SK-N-SH (cell line): ENCODE measurements at regions not wholly inside any gene's neighbourhood (a gene's known extent, or its start where the extent isn't known, plus 50 kb on each side); places are given as distances from the start of the nearest gene placed in this dataset.

Experiments used
- CTCF ChIA-PET: fragments of 300-600, 350-600 bp; formaldehyde crosslinking; extraction: SDS; loops from one replicate; lab custom pipeline; 2021; lab: Yijun Ruan, JAX
- POLR2A ChIA-PET: fragments of 350-600 bp; sonication (Branson Sonifier 250); formaldehyde crosslinking; extraction: SDS; loops from one replicate; lab custom pipeline; 2020; ENCODE audit warnings: antibody characterized with exemption, inconsistent platforms; lab: Yijun Ruan, JAX
- DNase-seq: peaks from one replicate; pipeline ENCODE4 v3.0.0; 2012
- H2AFZ ChIP-seq: fragments of 200-600 bp; sonication (generic); 2 replicates; pipeline ENCODE4 v1.8.1; 2016; ENCODE audit warnings: antibody characterized with exemption, mild to moderate bottlenecking, low read depth
- H3F3A ChIP-seq: fragments of 200-600 bp; sonication (generic); replicated peaks from 2 replicates; pipeline ENCODE3; 2016; ENCODE audit warnings: antibody characterized with exemption, mild to moderate bottlenecking; ENCODE audit not compliant: insufficient read depth
- H3K27ac ChIP-seq, 2 experiments: fragments of 200-500 bp in 1 of 2; fragments of 200-600 bp in 1 of 2; sonication (Bioruptor generic) in 1 of 2; sonication (generic), shearing (Covaris generic) in 1 of 2; 2 replicates each; pipeline versions ENCODE4 v1.5.1 to v1.6.1; 2014 to 2016; ENCODE audit warnings: low read depth in 2 of 2, inconsistent platforms in 1 of 2, low read length in 1 of 2, mild to moderate bottlenecking in 1 of 2, mixed read lengths in 1 of 2
- H3K27me3 ChIP-seq: fragments of 200-600 bp; sonication (generic), shearing (Covaris generic); 2 replicates; pipeline ENCODE4 v1.6.1; 2016; ENCODE audit warnings: mixed run types; ENCODE audit not compliant: insufficient read depth
- H3K36me3 ChIP-seq, 2 experiments: fragments of 200-500 bp in 1 of 2; fragments of 200-600 bp in 1 of 2; sonication (Bioruptor generic) in 1 of 2; sonication (generic) in 1 of 2; replicated peaks in 1 of 2; 2 replicates each; pipeline versions ENCODE3 to v1.5.1; 2014 to 2016; ENCODE audit warnings: low read length in 1 of 2, mild to moderate bottlenecking in 1 of 2; ENCODE audit not compliant: insufficient read depth in 2 of 2, control insufficient read depth in 1 of 2
- H3K4me1 ChIP-seq, 2 experiments: fragments of 200-500 bp in 1 of 2; fragments of 200-600 bp in 1 of 2; sonication (Bioruptor generic) in 1 of 2; sonication (generic), shearing (Covaris generic) in 1 of 2; 2 replicates each; pipeline versions ENCODE4 v1.5.1 to v1.6.1; 2014 to 2016; ENCODE audit warnings: low read depth in 1 of 2, low read length in 1 of 2, mixed run types in 1 of 2; ENCODE audit not compliant: insufficient read depth in 2 of 2, control insufficient read depth in 1 of 2
- H3K4me2 ChIP-seq: fragments of 200-600 bp; sonication (generic), shearing (Covaris generic); 2 replicates; pipeline ENCODE4 v1.6.1; 2017; ENCODE audit warnings: mixed run types
- H3K4me3 ChIP-seq, 2 experiments: fragments of 200-500 bp in 1 of 2; fragments of 200-600 bp in 1 of 2; sonication (Bioruptor generic) in 1 of 2; sonication (generic), shearing (Covaris generic) in 1 of 2; 2 replicates each; pipeline versions ENCODE4 v1.5.1 to v1.8.1; 2014 to 2016; ENCODE audit warnings: low read depth in 2 of 2, inconsistent platforms in 1 of 2, low read length in 1 of 2, mild to moderate bottlenecking in 1 of 2, mixed read lengths in 1 of 2, moderate library complexity in 1 of 2
- H3K79me2 ChIP-seq: fragments of 200-600 bp; sonication (generic); 2 replicates; pipeline ENCODE4 v1.8.1; 2017; ENCODE audit warnings: mild to moderate bottlenecking; ENCODE audit not compliant: insufficient read depth
- H3K9ac ChIP-seq: fragments of 200-600 bp; sonication (generic); 2 replicates; pipeline ENCODE4 v1.6.1; 2017; ENCODE audit warnings: mixed run types
- H3K9me2 ChIP-seq: fragments of 200-600 bp; sonication (generic); 2 replicates; pipeline ENCODE4 v1.6.1; 2017; ENCODE audit warnings: mixed run types
- H3K9me3 ChIP-seq: fragments of 200-600 bp; sonication (generic); 2 replicates; pipeline ENCODE4 v1.6.1; 2017; ENCODE audit warnings: mixed run types, mild to moderate bottlenecking, moderate library complexity
- H4K20me1 ChIP-seq: fragments of 200-600 bp; sonication (generic); 2 replicates; pipeline ENCODE4 v1.6.1; 2017; ENCODE audit warnings: mild to moderate bottlenecking, mixed run types; ENCODE audit not compliant: insufficient read depth
- CTCF ChIP-seq: fragments of 200-600 bp; sonication (generic); IDR thresholded peaks from 2 replicates; pipeline ENCODE4 v1.6.1; 2017; ENCODE audit warnings: antibody characterized with exemption, mild to moderate bottlenecking, moderate library complexity
- EP300 ChIP-seq, 2 experiments: IDR thresholded peaks; 2 replicates each; pipeline versions ENCODE4 v1.4.0 to v1.6.1; 2012; ENCODE audit warnings: borderline replicate concordance in 1 of 2, low read depth in 1 of 2, low read length in 1 of 2
- GABPA ChIP-seq: IDR thresholded peaks from 2 replicates; pipeline ENCODE4 v1.4.0; 2012; ENCODE audit warnings: low read depth, mild to moderate bottlenecking
- IRF3 ChIP-seq: fragments of 150-350 bp; IDR thresholded peaks from 2 replicates; pipeline ENCODE4 v1.6.1; 2016; ENCODE audit warnings: mild to moderate bottlenecking, low read depth, low read length
- NRF1 ChIP-seq: IDR thresholded peaks from 2 replicates; pipeline ENCODE4 v1.6.1; 2012; ENCODE audit warnings: low read depth, mild to moderate bottlenecking, low read length
- RCOR1 ChIP-seq: fragments of 150-350 bp; IDR thresholded peaks from 2 replicates; pipeline ENCODE4 v1.6.1; 2017; ENCODE audit warnings: antibody characterized with exemption, low read length
- REST ChIP-seq: IDR thresholded peaks from 2 replicates; pipeline ENCODE4 v1.6.1; 2012; ENCODE audit warnings: mild to moderate bottlenecking, low read depth, low read length, moderate library complexity
- RFX5 ChIP-seq: IDR thresholded peaks from 2 replicates; pipeline ENCODE4 v1.6.1; 2012; ENCODE audit warnings: mild to moderate bottlenecking, improper control_type of control experiment, low read length
- RXRA ChIP-seq: IDR thresholded peaks from 2 replicates; pipeline ENCODE4 v1.4.0; 2012; ENCODE audit warnings: low read depth, mild to moderate bottlenecking, borderline replicate concordance
- SMC3 ChIP-seq: IDR thresholded peaks from 2 replicates; pipeline ENCODE4 v1.6.1; 2012; ENCODE audit warnings: low read depth, low read length, improper control_type of control experiment
- TAF1 ChIP-seq: IDR thresholded peaks from 2 replicates; pipeline ENCODE4 v1.6.1; 2012; ENCODE audit warnings: low read depth, mild to moderate bottlenecking, low read length, moderate library complexity, borderline replicate concordance
- USF1 ChIP-seq: IDR thresholded peaks from 2 replicates; pipeline ENCODE4 v1.4.0; 2012; ENCODE audit warnings: low read depth, borderline replicate concordance
- USF2 ChIP-seq: fragments of 150-350 bp; IDR thresholded peaks from 2 replicates; pipeline ENCODE4 v1.6.1; 2017; ENCODE audit warnings: antibody characterized with exemption, low read length, low read depth, borderline replicate concordance
- YY1 ChIP-seq: IDR thresholded peaks from 2 replicates; pipeline ENCODE4 v1.4.0; 2012; ENCODE audit warnings: low read depth, mild to moderate bottlenecking
- WGBS: methylation state at CpG from one replicate; pipeline ENCODE4 v1.1.6; 2017; ENCODE audit warnings: low lambda C conversion rate; 5-methylcytosine and 5-hydroxymethylcytosine counted together

GRCh38 chr6:153563001-153563400 is 431.9 kb upstream of the RGS17 start:
- Histone ChIP-seq H3K36me3 (no peaks in the 10 kb centered on the region), H3K9ac (no peak overlapping the region), H3K4me1 (peaks cover 0 to 4% of the 10 kb centered on the region in 2 experiments; a peak in 2 of 4 replicates), H3K4me2 (no peak overlapping the region), H3F3A (no peaks in the 10 kb centered on the region), H2AFZ (no peak overlapping the region), H3K9me2 (no peaks in the 10 kb centered on the region), H3K9me3 (no peaks in the 10 kb centered on the region), H3K27ac (no peak overlapping the region), H4K20me1 (no peaks in the 10 kb centered on the region), H3K27me3 (no peaks in the 10 kb centered on the region), H3K79me2 (no peaks in the 10 kb centered on the region), H3K4me3 (no peak overlapping the region)
- TF ChIP-seq USF1 (no peak), CTCF (peak; percentile 16; the same call in 1 of the 2 replicates)
- ChIA-PET POLR2A (no interaction called here), CTCF (no interaction called here)
- 92% methylated on average over 5 of the region's 5 CpGs for WGBS
- DNase-seq, result no peak

- POLR2A ChIA-PET, result no interaction called here
- H4K20me1 ChIP-seq, result no peaks in the 10 kb centered on the region
- no peaks in the 10 kb centered on the region for H3K79me2 ChIP-seq
- H3K9me2 ChIP-seq, result no peaks in the 10 kb centered on the region
- H3F3A ChIP-seq, result no peaks in the 10 kb centered on the region
- no peak overlapping the region for H2AFZ ChIP-seq
- H3K9me3 ChIP-seq, result no peaks in the 10 kb centered on the region
- no peaks in the 10 kb centered on the region for H3K27me3 ChIP-seq
- CTCF ChIA-PET, result interaction anchor here (1.1 kb wide), 1 partner anchor 322 kb away, joined by 3 read pairs; no protein-coding TSS in a partner anchor
- H3K4me3 ChIP-seq, result no peak overlapping the region
- H3K27ac ChIP-seq, result no peak overlapping the region
- no peak for DNase-seq
- no peak overlapping the region for H3K9ac ChIP-seq
- H3K4me2 ChIP-seq, result no peak overlapping the region
- no peaks in the 10 kb centered on the region for H3K36me3 ChIP-seq
- no CpG with 5 or more reads among the region's 1 CpG for WGBS
- peaks cover 0 to 7% of the 10 kb centered on the region in 2 experiments; a peak in 2 of 4 replicates for H3K4me1 ChIP-seq
- TF ChIP-seq RXRA (no peak), RCOR1 (no peak), GABPA (no peak), USF1 (no peak), SMC3 (peak; percentile 22; the same call in 1 of the 2 replicates), EP300 (IDR thresholded peaks at IDR 0.05; ENCODE audit: borderline replicate concordance in 1 of 2, low read depth in 1 of 2, low read length in 1 of 2) (no peak), CTCF (peak; percentile 48), TAF1 (no peak), NRF1 (no peak), IRF3 (no peak), REST (no peak), RFX5 (no peak), USF2 (no peak), YY1 (no peak)
These were observed 422.5 kb upstream of the RGS17 start for GRCh38 chr6:153553627-153554026.
